ENCODE measurements at regions not wholly inside any gene's neighbourhood (a gene's known extent, or its start where the extent isn't known, plus 50 kb on each side); places are given as distances from the start of the nearest gene placed in this dataset.

GRCh38 chr1:232557096-232557495 is 72.8 kb downstream of the SIPA1L2 start:
- Histone ChIP-seq H3K4me2 (ENCODE audit: insufficient read depth in 1 of 2, low read depth in 2 of 2, low read length in 2 of 2) (no peak overlapping the region), H3K4me1 (replicated peaks in 1 of 4; ENCODE audit: control insufficient read depth in 3 of 4, insufficient read depth in 4 of 4, low read length in 3 of 4) (peaks cover 2 to 15% (median 4%) of the 10 kb centered on the region in 4 experiments; a peak in 6 of 7 replicates), H3K79me1 (ENCODE audit: low read depth, low read length) (no peaks in the 10 kb centered on the region), H3K18ac (ENCODE audit: extremely low read depth, low read length) (no peak overlapping the region), H3K27ac (ENCODE audit: low read depth, low read length) (no peak overlapping the region), H4K91ac (replicated peaks; ENCODE audit: insufficient read length, low read length) (no peak overlapping the region), H4K20me1 (replicated peaks in 1 of 2; ENCODE audit: control insufficient read depth in 1 of 2, insufficient read depth in 2 of 2, low read length in 2 of 2) (no peaks in the 10 kb centered on the region), H3K27me3 (replicated peaks in 1 of 4; ENCODE audit: control insufficient read depth in 3 of 4, extremely low read depth in 1 of 4, insufficient read depth in 3 of 4, low read length in 3 of 4) (no peaks in the 10 kb centered on the region; a peak in 1 of 7 replicates), H3K9ac (replicated peaks in 1 of 4; ENCODE audit: extremely low read depth in 1 of 4, low read depth in 3 of 4, low read length in 3 of 4) (no peak overlapping the region), H3K23ac (ENCODE audit: insufficient read length) (no peak overlapping the region), H2AFZ (ENCODE audit: low read length) (no peak overlapping the region), H2AK5ac (ENCODE audit: low read depth, low read length) (no peak overlapping the region; the same call in 1 of the 2 replicates), H3K56ac (replicated peaks; ENCODE audit: insufficient read length, low read depth, low read length) (no peak overlapping the region), H2BK12ac (ENCODE audit: low read depth, low read length) (no peak overlapping the region), H3K4ac (replicated peaks; ENCODE audit: insufficient read length, low read depth, low read length) (no peak overlapping the region), H3K79me2 (ENCODE audit: control insufficient read depth in 1 of 2, insufficient read depth in 2 of 2, low read length in 2 of 2) (no peaks in the 10 kb centered on the region), H3K4me3 (ENCODE audit: extremely low read depth in 1 of 4, insufficient read depth in 2 of 4, low read depth in 3 of 4, low read length in 4 of 4) (no peak overlapping the region), H2BK20ac (ENCODE audit: low read length) (no peak overlapping the region), H3K14ac (ENCODE audit: insufficient read length) (no peak overlapping the region), H3K23me2 (ENCODE audit: low read depth, low read length) (no peaks in the 10 kb centered on the region), H4K8ac (ENCODE audit: extremely low read depth, insufficient read depth, low read length) (no peak overlapping the region), H3K9me3 (ENCODE audit: insufficient read depth in 2 of 2, low read depth in 1 of 2, low read length in 1 of 2) (no peaks in the 10 kb centered on the region), H4K5ac (ENCODE audit: insufficient read length, low read depth, low read length) (no peak overlapping the region), H2BK120ac (replicated peaks; ENCODE audit: low read depth, low read length) (no peak overlapping the region), H3K36me3 (ENCODE audit: control insufficient read depth in 2 of 4, insufficient read depth in 4 of 4, low read length in 3 of 4) (no peaks in the 10 kb centered on the region), H2BK5ac (ENCODE audit: low read depth, low read length) (no peak overlapping the region), H2BK15ac (ENCODE audit: low read length) (no peak overlapping the region)
- FAIRE-seq (no peak), DNase-seq (ENCODE audit: low read depth in 1 of 2, low spot score in 2 of 2) (no peak)
- ChIA-PET CTCF (ENCODE audit: partially characterized antibody) (interaction anchor here (0.7 to 1.4 kb wide), 2 partner anchors 59 to 89 kb away, joined by 4 read pairs; no protein-coding TSS in a partner anchor), POLR2A (ENCODE audit: partially characterized antibody) (interaction anchor here (0.6 kb wide), 1 partner anchor 12 kb away, joined by 3 read pairs; no protein-coding TSS in a partner anchor)
- WGBS, 2 experiments (ENCODE audit: extremely low coverage in 1 of 2, insufficient coverage in 1 of 2, insufficient read length in 1 of 2, insufficient replicate concordance in 2 of 2, low coverage in 1 of 2, low lambda C conversion rate in 2 of 2, missing lambda C conversion rate in 1 of 2) = 92% methylated on average over 7 of the region's 7 CpGs; no CpG with 5 or more reads in 1 of the 2 experiments
- TF ChIP-seq POLR2A (IDR thresholded peaks at IDR 0.05; ENCODE audit: control extremely low read depth in 1 of 2, low read depth in 2 of 2, low read length in 2 of 2) = no peak
- TF ChIP-seq FOSL1 (IDR thresholded peaks at IDR 0.05; ENCODE audit: insufficient read depth, low read depth, low read length) = no peak
- TF ChIP-seq POU5F1 (IDR thresholded peaks at IDR 0.05; ENCODE audit: low read depth, low read length) = no peak

Measured in H1 (cell line).